CD4-positive, alpha-beta T cell (primary cell): ENCODE measurements at regions not wholly inside any gene's neighbourhood (a gene's known extent, or its start where the extent isn't known, plus 50 kb on each side); places are given as distances from the start of the nearest gene placed in this dataset.

Experiments
- ATAC-seq: fragments of 200-7000 bp; cut with Tn5 transposase; one replicate; pipeline ENCODE4 v1.10.0; 2022; ENCODE audit warnings: mild to moderate bottlenecking; ENCODE audit not compliant: poor library complexity
- CTCF ChIA-PET: fragments of 350-600 bp; sonication (Branson Sonifier 250); formaldehyde crosslinking; loops from one replicate; lab custom pipeline; 2021; ENCODE audit warnings: antibody characterized with exemption, inconsistent platforms; lab: Charles Lee
- POLR2A ChIA-PET: fragments of 350-600 bp; sonication (Branson Sonifier 250); formaldehyde crosslinking; loops from one replicate; lab custom pipeline; 2021; ENCODE audit warnings: antibody characterized with exemption, inconsistent platforms; lab: Charles Lee
- DNase-seq, 14 experiments: peaks; one replicate each; pipeline ENCODE4 v3.0.0-alpha.2; 2013 to 2020; ENCODE audit warnings: mixed read lengths in 2 of 14
- H3K27ac ChIP-seq, 2 donors: one replicate each; pipeline versions ENCODE4 v1.5.1 to v1.7.0; 2013; ENCODE audit warnings: low read length in 2 of 2, low read depth in 1 of 2, mild to moderate bottlenecking in 1 of 2
- H3K27me3 ChIP-seq, 2 experiments: 1 replicate in 1 of 2; 2 replicates in 1 of 2; pipeline versions ENCODE4 v1.6.1 to v1.7.0; 2013; ENCODE audit warnings: low read length in 2 of 2, control low read depth in 1 of 2, mild to moderate bottlenecking in 1 of 2, moderate library complexity in 1 of 2; ENCODE audit not compliant: insufficient read depth in 2 of 2, control insufficient read depth in 1 of 2
- H3K36me3 ChIP-seq: one replicate; pipeline ENCODE4 v1.6.1; 2013; ENCODE audit warnings: low read length, control low read depth; ENCODE audit not compliant: insufficient read depth
- H3K4me1 ChIP-seq: one replicate; pipeline ENCODE4 v1.6.1; 2013; ENCODE audit warnings: low read length, control low read depth; ENCODE audit not compliant: insufficient read depth
- H3K4me3 ChIP-seq: one replicate; pipeline ENCODE4 v1.5.1; 2013; ENCODE audit warnings: mild to moderate bottlenecking, low read length, moderate library complexity
- H3K9me3 ChIP-seq, 2 experiments: 1 replicate in 1 of 2; 2 replicates in 1 of 2; pipeline versions ENCODE4 v1.6.1 to v1.7.0; 2013; ENCODE audit warnings: low read length in 2 of 2, mild to moderate bottlenecking in 2 of 2, control low read depth in 1 of 2, moderate library complexity in 1 of 2; ENCODE audit not compliant: control insufficient read depth in 1 of 2, insufficient read depth in 1 of 2
- H3K27ac Mint-ChIP-seq: one replicate; pipeline ENCODE4 v1.8.0; 2020; ENCODE audit warnings: mixed read lengths
- H3K27me3 Mint-ChIP-seq: one replicate; pipeline ENCODE4 v1.8.0; 2021; ENCODE audit warnings: mixed read lengths
- H3K36me3 Mint-ChIP-seq: one replicate; pipeline ENCODE4 v1.8.0; 2021; ENCODE audit warnings: low read depth, mixed read lengths
- H3K4me1 Mint-ChIP-seq: one replicate; pipeline ENCODE4 v1.8.0; 2021; ENCODE audit warnings: low read depth, mixed read lengths
- H3K4me3 Mint-ChIP-seq: one replicate; pipeline ENCODE4 v1.8.0; 2020; ENCODE audit warnings: mild to moderate bottlenecking, mixed read lengths
- H3K9me3 Mint-ChIP-seq: one replicate; pipeline ENCODE4 v1.8.0; 2020; ENCODE audit warnings: mixed read lengths
- CTCF ChIP-seq: fragments of 200-600 bp; IDR thresholded peaks from one replicate; pipeline ENCODE4 v1.8.0; 2022; ENCODE audit warnings: antibody characterized with exemption, mild to moderate bottlenecking
- intact Hi-C, 2 experiments: fragments of 100-400 bp; cut with DNase I in 1 of 2; cut with micrococcal nuclease in 1 of 2; formaldehyde crosslinking; loops; one replicate each; pipeline versions ENCODE4 v1.15.1 to v1.9.0; 2023 to 2025; cut with DNase I, micrococcal nuclease

- CTCF ChIA-PET: no interaction called here
- no peaks in the 10 kb centered on the region for H3K27me3 ChIP-seq
- H3K27ac ChIP-seq: no peak overlapping the region
- no peak for DNase-seq
- ATAC-seq: no peak
- no peaks in the 10 kb centered on the region for H3K4me1 Mint-ChIP-seq
- intact Hi-C loops: no loop called here
- no peak overlapping the region for H3K4me3 ChIP-seq
- H3K36me3 ChIP-seq: no peaks in the 10 kb centered on the region
- H3K27me3 Mint-ChIP-seq: no peaks in the 10 kb centered on the region
- POLR2A ChIA-PET: no interaction called here
- no peaks in the 10 kb centered on the region for H3K4me1 ChIP-seq
- H3K27ac Mint-ChIP-seq: no peak overlapping the region
- H3K4me3 Mint-ChIP-seq: no peak overlapping the region
- no peak for TF ChIP-seq CTCF
- H3K36me3 Mint-ChIP-seq: no peaks in the 10 kb centered on the region
- H3K9me3 Mint-ChIP-seq: peaks cover 4% of the 10 kb centered on the region
- no peaks in the 10 kb centered on the region for H3K9me3 ChIP-seq
These were observed 428.1 kb downstream of the MEIS1 start for GRCh38 chr2:66862885-66863650.

GRCh38 chr2:66865161-66865560 is 430.2 kb downstream of the MEIS1 start:
- Histone ChIP-seq H3K4me3 (no peak overlapping the region), H3K27me3 (no peaks in the 10 kb centered on the region), H3K9me3 (no peaks in the 10 kb centered on the region), H3K36me3 (no peaks in the 10 kb centered on the region), H3K4me1 (no peaks in the 10 kb centered on the region), H3K27ac (no peak overlapping the region)
- Mint-ChIP-seq H3K4me1 (no peaks in the 10 kb centered on the region), H3K9me3 (peaks cover 10% of the 10 kb centered on the region), H3K27me3 (no peaks in the 10 kb centered on the region), H3K4me3 (no peak overlapping the region), H3K27ac (no peak overlapping the region), H3K36me3 (no peaks in the 10 kb centered on the region)
- ATAC-seq (no peak), DNase-seq (no peak)
- TF ChIP-seq CTCF: no peak
- CTCF ChIA-PET: no interaction called here
- intact Hi-C loops: no loop called here
- POLR2A ChIA-PET: no interaction called here

GRCh38 chr2:66866331-66867062 is 431.6 kb downstream of the MEIS1 start:
- H3K27me3 ChIP-seq: no peaks in the 10 kb centered on the region
- no peaks in the 10 kb centered on the region for H3K36me3 ChIP-seq
- ChIA-PET CTCF (no interaction called here), POLR2A (no interaction called here)
- Mint-ChIP-seq H3K9me3 (peaks cover 12% of the 10 kb centered on the region), H3K36me3 (no peaks in the 10 kb centered on the region), H3K4me3 (no peak overlapping the region), H3K4me1 (no peaks in the 10 kb centered on the region), H3K27me3 (no peaks in the 10 kb centered on the region), H3K27ac (no peak overlapping the region)
- no peak overlapping the region for H3K4me3 ChIP-seq
- no peaks in the 10 kb centered on the region for H3K4me1 ChIP-seq
- no peaks in the 10 kb centered on the region for H3K9me3 ChIP-seq
- no peak for TF ChIP-seq CTCF
- intact Hi-C loops: no loop called here
- DNase-seq: no peak
- H3K27ac ChIP-seq: no peak overlapping the region
- ATAC-seq: no peak
